CD14-positive monocyte (primary cell): ENCODE measurements at regions not wholly inside any gene's neighbourhood (a gene's known extent, or its start where the extent isn't known, plus 50 kb on each side); places are given as distances from the start of the nearest gene placed in this dataset.
"Not testable (repeated sequence)": the region's sequence is repeated elsewhere in the genome, so short reads cannot be mapped to it uniquely, and the experiment has no call there.

Experiments
- DNase-seq, 3 donors: peaks; one replicate each; pipeline ENCODE4 v3.0.0-alpha.2; 2011 to 2022
- H2AFZ ChIP-seq: 2 replicates; pipeline ENCODE4 v1.6.0; 2012; ENCODE audit warnings: mild to moderate bottlenecking, low read depth, low read length, inconsistent platforms; ENCODE audit not compliant: insufficient read depth, poor library complexity, severe bottlenecking
- H3K27ac ChIP-seq, 2 donors: 1 replicate in 1 of 2; 2 replicates in 1 of 2; pipeline ENCODE4 v1.5.1; 2012 to 2013; ENCODE audit warnings: low read length in 2 of 2, control low read depth in 1 of 2, inconsistent platforms in 1 of 2, low read depth in 1 of 2, mild to moderate bottlenecking in 1 of 2
- H3K27me3 ChIP-seq, 2 donors: one replicate each; pipeline versions ENCODE4 v1.6.0 to v1.6.1; 2011 to 2013; ENCODE audit warnings: low read length in 2 of 2; ENCODE audit not compliant: control insufficient read depth in 2 of 2, insufficient read depth in 2 of 2
- H3K36me3 ChIP-seq, 2 donors: replicated peaks in 1 of 2; 1 replicate in 1 of 2; 2 replicates in 1 of 2; pipeline versions ENCODE4 v1.5.1 to v1.6.1; 2012 to 2013; ENCODE audit warnings: low read length in 2 of 2, control low read depth in 1 of 2, inconsistent platforms in 1 of 2, mild to moderate bottlenecking in 1 of 2; ENCODE audit not compliant: insufficient read depth in 2 of 2, control insufficient read depth in 1 of 2
- H3K4me1 ChIP-seq, 2 donors: 1 replicate in 1 of 2; 2 replicates in 1 of 2; pipeline versions ENCODE4 v1.5.1 to v1.6.1; 2012 to 2013; ENCODE audit warnings: low read length in 2 of 2, control low read depth in 1 of 2, inconsistent platforms in 1 of 2, mild to moderate bottlenecking in 1 of 2, moderate library complexity in 1 of 2; ENCODE audit not compliant: insufficient read depth in 2 of 2, control insufficient read depth in 1 of 2
- H3K4me2 ChIP-seq: replicated peaks from 2 replicates; pipeline ENCODE3; 2012; ENCODE audit warnings: low read length, moderate library complexity, mild to moderate bottlenecking; ENCODE audit not compliant: poor library complexity, severe bottlenecking; ENCODE audit errors: extremely low read depth
- H3K4me3 ChIP-seq, 3 experiments: fragments of 200-600 bp in 1 of 3; sonication (generic) in 1 of 3; replicated peaks in 1 of 3; 1 replicate in 2 of 3; 2 replicates in 1 of 3; pipeline ENCODE4 v1.5.1; 2011 to 2013; ENCODE audit warnings: low read length in 3 of 3, mild to moderate bottlenecking in 3 of 3, control low read depth in 2 of 3, low read depth in 2 of 3, inconsistent platforms in 1 of 3, moderate library complexity in 1 of 3
- H3K79me2 ChIP-seq: 2 replicates; pipeline ENCODE4 v1.6.0; 2012; ENCODE audit warnings: mild to moderate bottlenecking, control low read depth, inconsistent platforms, low read length, moderate library complexity; ENCODE audit not compliant: insufficient read depth
- H3K9ac ChIP-seq: 2 replicates; pipeline ENCODE4 v1.6.0; 2017; ENCODE audit warnings: low read length, mild to moderate bottlenecking; ENCODE audit not compliant: insufficient read depth, poor library complexity, severe bottlenecking
- H3K9me3 ChIP-seq, 2 donors: replicated peaks in 1 of 2; 1 replicate in 1 of 2; 2 replicates in 1 of 2; pipeline versions ENCODE4 v1.5.1 to v1.6.1; 2012 to 2013; ENCODE audit warnings: low read length in 2 of 2, control low read depth in 1 of 2; ENCODE audit not compliant: control insufficient read depth in 1 of 2, insufficient read depth in 1 of 2
- H4K20me1 ChIP-seq: 2 replicates; pipeline ENCODE4 v1.6.0; 2012; ENCODE audit warnings: mild to moderate bottlenecking, low read length, control low read depth, moderate library complexity; ENCODE audit not compliant: insufficient read depth
- H3K27ac Mint-ChIP-seq, 7 donors: one replicate each; pipeline ENCODE4 v1.8.0; 2020; ENCODE audit warnings: mild to moderate bottlenecking in 7 of 7, mixed read lengths in 7 of 7, moderate library complexity in 6 of 7, inconsistent platforms in 2 of 7
- H3K27me3 Mint-ChIP-seq, 3 donors: one replicate each; pipeline ENCODE4 v1.8.0; 2021 to 2022; ENCODE audit warnings: low read depth in 3 of 3, mild to moderate bottlenecking in 3 of 3, mixed read lengths in 3 of 3, moderate library complexity in 3 of 3, inconsistent platforms in 1 of 3
- H3K36me3 Mint-ChIP-seq, 2 donors: one replicate each; pipeline ENCODE4 v1.8.0; 2020; ENCODE audit warnings: mixed read lengths in 2 of 2, inconsistent platforms in 1 of 2, mild to moderate bottlenecking in 1 of 2
- H3K4me1 Mint-ChIP-seq: one replicate; pipeline ENCODE4 v1.8.0; 2020; ENCODE audit warnings: mild to moderate bottlenecking, mixed read lengths
- H3K4me3 Mint-ChIP-seq, 2 donors: one replicate each; pipeline ENCODE4 v1.8.0; 2020; ENCODE audit warnings: mild to moderate bottlenecking in 2 of 2, mixed read lengths in 2 of 2, moderate library complexity in 1 of 2
- H3K9me3 Mint-ChIP-seq, 7 donors: one replicate each; pipeline ENCODE4 v1.8.0; 2020 to 2022; ENCODE audit warnings: mixed read lengths in 7 of 7, mild to moderate bottlenecking in 6 of 7, moderate library complexity in 6 of 7, inconsistent platforms in 2 of 7
- whole genome bisulfite sequencing: methylation state at CpG from one replicate; pipeline ENCODE4 v1.1.5; 2013; ENCODE audit warnings: missing lambda C conversion rate; ENCODE audit not compliant: insufficient coverage; 5-methylcytosine and 5-hydroxymethylcytosine counted together
- intact Hi-C, 2 donors: fragments of 100-400 bp; cut with micrococcal nuclease; formaldehyde crosslinking; loops; one replicate each; pipeline versions ENCODE4 v1.15.0 to v1.15.1; 2023
- TF ChIP-seq, protein P1 (sequence below): fragments of 200-600 bp; IDR thresholded peaks from one replicate; pipeline ENCODE4 v1.8.0; 2022; ENCODE audit warnings: antibody characterized with exemption, mild to moderate bottlenecking

DNA sequence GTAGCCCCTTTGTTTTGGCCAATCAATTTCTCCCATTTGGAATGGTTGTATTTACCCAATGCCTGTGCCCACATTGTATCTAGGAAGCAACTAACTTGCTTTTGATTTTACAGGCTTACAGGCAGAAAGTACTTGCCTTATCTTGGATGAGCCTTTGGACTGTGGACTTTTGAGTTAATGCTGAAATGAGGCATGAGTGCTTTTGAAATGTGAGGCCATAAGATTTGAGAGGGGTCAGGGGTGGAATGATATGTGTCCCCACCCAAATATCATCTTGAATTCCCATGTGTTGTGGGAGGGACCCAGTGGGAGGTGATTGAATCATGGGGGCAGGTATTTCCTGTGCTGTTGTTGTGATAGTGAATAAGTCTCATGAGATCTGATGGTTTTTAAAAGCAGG, 629.4 kb downstream of the RFPL4B start:
- H3K36me3 Mint-ChIP-seq, H2AFZ ChIP-seq, H4K20me1 ChIP-seq, H3K27ac ChIP-seq, H3K4me3 ChIP-seq, H3K4me3 Mint-ChIP-seq, H3K27me3 ChIP-seq, H3K36me3 ChIP-seq, H3K9ac ChIP-seq, DNase-seq, H3K79me2 ChIP-seq, H3K4me2 ChIP-seq, H3K4me1 ChIP-seq, H3K27ac Mint-ChIP-seq, H3K27me3 Mint-ChIP-seq, H3K4me1 Mint-ChIP-seq, intact Hi-C loops: not testable (repeated sequence)
- H3K9me3 ChIP-seq, result peaks cover 0 to 11% of the 10 kb centered on the region in 2 donors
- H3K9me3 Mint-ChIP-seq, result peaks cover 0 to 17% (median 6%) of the 10 kb centered on the region in 7 donors

DNA sequence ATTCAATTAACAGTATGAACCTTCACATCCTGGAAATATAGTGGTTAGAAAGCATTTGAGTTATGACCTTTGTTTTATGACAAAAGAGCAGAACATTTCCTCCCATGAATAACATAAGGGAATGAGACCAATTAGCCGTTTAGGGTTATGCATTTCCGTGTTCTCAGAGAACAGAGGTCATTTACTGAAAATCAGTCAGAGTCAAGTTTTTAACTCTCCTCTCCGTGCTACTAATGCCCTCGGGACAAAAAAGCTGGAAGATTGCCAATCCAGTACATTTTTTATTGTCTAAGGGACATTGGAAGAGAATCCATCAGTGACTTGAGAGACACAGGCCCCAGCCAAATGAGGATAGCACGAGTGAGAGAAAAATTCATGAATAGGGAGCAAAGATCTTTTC, 632.7 kb downstream of the RFPL4B start:
- H3K27ac Mint-ChIP-seq, result no peak overlapping the region
- no peaks in the 10 kb centered on the region for H3K27me3 ChIP-seq
- DNase-seq, result no peak
- no peak overlapping the region for H3K4me2 ChIP-seq
- H3K4me1 ChIP-seq, result no peaks in the 10 kb centered on the region
- peaks cover 0 to 9% of the 10 kb centered on the region in 2 donors for H3K9me3 ChIP-seq
- intact Hi-C loops, result no loop called here
- H3K79me2 ChIP-seq, result no peaks in the 10 kb centered on the region
- no peak overlapping the region for H3K4me3 ChIP-seq
- H3K4me1 Mint-ChIP-seq, result no peaks in the 10 kb centered on the region
- 100% methylated on average over 2 of the region's 5 CpGs for WGBS
- no peak overlapping the region for H3K9ac ChIP-seq
- no peaks in the 10 kb centered on the region for H3K27me3 Mint-ChIP-seq
- H3K36me3 ChIP-seq, result no peaks in the 10 kb centered on the region
- peaks cover 0 to 12% (median 4%) of the 10 kb centered on the region in 7 donors for H3K9me3 Mint-ChIP-seq
- H3K36me3 Mint-ChIP-seq, result no peaks in the 10 kb centered on the region
- TF ChIP-seq, protein P1, sequence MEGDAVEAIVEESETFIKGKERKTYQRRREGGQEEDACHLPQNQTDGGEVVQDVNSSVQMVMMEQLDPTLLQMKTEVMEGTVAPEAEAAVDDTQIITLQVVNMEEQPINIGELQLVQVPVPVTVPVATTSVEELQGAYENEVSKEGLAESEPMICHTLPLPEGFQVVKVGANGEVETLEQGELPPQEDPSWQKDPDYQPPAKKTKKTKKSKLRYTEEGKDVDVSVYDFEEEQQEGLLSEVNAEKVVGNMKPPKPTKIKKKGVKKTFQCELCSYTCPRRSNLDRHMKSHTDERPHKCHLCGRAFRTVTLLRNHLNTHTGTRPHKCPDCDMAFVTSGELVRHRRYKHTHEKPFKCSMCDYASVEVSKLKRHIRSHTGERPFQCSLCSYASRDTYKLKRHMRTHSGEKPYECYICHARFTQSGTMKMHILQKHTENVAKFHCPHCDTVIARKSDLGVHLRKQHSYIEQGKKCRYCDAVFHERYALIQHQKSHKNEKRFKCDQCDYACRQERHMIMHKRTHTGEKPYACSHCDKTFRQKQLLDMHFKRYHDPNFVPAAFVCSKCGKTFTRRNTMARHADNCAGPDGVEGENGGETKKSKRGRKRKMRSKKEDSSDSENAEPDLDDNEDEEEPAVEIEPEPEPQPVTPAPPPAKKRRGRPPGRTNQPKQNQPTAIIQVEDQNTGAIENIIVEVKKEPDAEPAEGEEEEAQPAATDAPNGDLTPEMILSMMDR, result no peak
- H3K27ac ChIP-seq, result no peak overlapping the region
- H4K20me1 ChIP-seq, result no peaks in the 10 kb centered on the region
- H3K4me3 Mint-ChIP-seq, result no peak overlapping the region
- H2AFZ ChIP-seq, result no peak overlapping the region
